ENCODE measurements at regions not wholly inside any gene's neighbourhood (a gene's known extent, or its start where the extent isn't known, plus 50 kb on each side); places are given as distances from the start of the nearest gene placed in this dataset.

DNA sequence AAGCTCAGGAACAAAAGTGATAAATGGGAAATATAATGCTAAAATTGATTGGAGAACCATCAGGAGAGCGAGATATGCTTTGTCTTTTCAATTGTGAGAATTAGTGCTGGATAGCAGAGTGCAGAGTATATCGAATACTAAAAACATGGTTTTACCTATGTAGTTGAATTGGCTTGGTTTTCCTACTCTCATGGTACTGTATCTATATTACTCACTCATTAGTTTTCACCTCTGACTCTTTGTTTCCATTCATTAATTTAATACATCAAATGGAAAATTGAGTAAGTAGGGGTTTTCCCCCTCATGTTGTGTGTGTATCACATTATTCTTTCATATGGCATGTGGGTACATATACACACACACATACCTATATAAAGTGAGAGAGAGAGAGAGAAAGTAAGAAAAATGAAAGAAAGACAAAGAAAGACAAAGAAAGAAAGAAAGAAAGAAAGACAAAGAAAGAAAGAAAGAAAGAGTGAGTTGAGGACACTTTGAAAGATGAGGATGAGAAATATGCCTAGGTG, 1574.5 kb downstream of the MRPL39 start:
- 0% methylated on average over 1 of the region's 2 CpGs for WGBS (ENCODE audit: insufficient coverage)
- no peak overlapping the region for H3K4me3 Mint-ChIP-seq
- Histone ChIP-seq H3K27me3 (replicated peaks in 1 of 4; ENCODE audit: control extremely low read depth in 1 of 4, control insufficient read depth in 3 of 4, insufficient read depth in 4 of 4, low read length in 3 of 4) (no peaks in the 10 kb centered on the region), H3K4me2 (replicated peaks; ENCODE audit: low read depth, low read length, poor library complexity, severe bottlenecking) (no peak overlapping the region), H3K9ac (ENCODE audit: low read length) (no peak overlapping the region), H3K27ac (ENCODE audit: low read length in 2 of 2) (no peak overlapping the region), H3K79me2 (ENCODE audit: control insufficient read depth, insufficient read depth, low read length) (no peaks in the 10 kb centered on the region), H3K36me3 (replicated peaks in 1 of 2; ENCODE audit: control extremely low read depth in 1 of 2, control insufficient read depth in 1 of 2, extremely low read depth in 1 of 2, insufficient read depth in 2 of 2, low read length in 1 of 2) (no peaks in the 10 kb centered on the region), H3K9me3 (ENCODE audit: control extremely low read depth in 1 of 3, control insufficient read depth in 2 of 3, insufficient read depth in 1 of 3, low read length in 2 of 3) (peaks cover 0 to 20% (median 6%) of the 10 kb centered on the region in 3 donors), H2AFZ (ENCODE audit: insufficient read depth, low read depth, low read length, poor library complexity, severe bottlenecking) (no peak overlapping the region), H4K20me1 (ENCODE audit: control insufficient read depth, insufficient read depth, low read length, poor library complexity, severe bottlenecking) (no peaks in the 10 kb centered on the region), H3K4me1 (ENCODE audit: control insufficient read depth in 2 of 2, insufficient read depth in 2 of 2, low read length in 2 of 2) (no peaks in the 10 kb centered on the region), H3K4me3 (ENCODE audit: control extremely low read depth in 1 of 5, extremely low read depth in 1 of 5, insufficient read depth in 1 of 5, low read depth in 2 of 5, low read length in 4 of 5) (no peak overlapping the region)
- H3K27ac Mint-ChIP-seq = no peak overlapping the region
- no peak for DNase-seq
- ATAC-seq (ENCODE audit: low read depth) = no peak
- POLR2A ChIA-PET = no interaction called here
- intact Hi-C loops (cut with micrococcal nuclease) = no loop called here
- TF ChIP-seq, protein P1, sequence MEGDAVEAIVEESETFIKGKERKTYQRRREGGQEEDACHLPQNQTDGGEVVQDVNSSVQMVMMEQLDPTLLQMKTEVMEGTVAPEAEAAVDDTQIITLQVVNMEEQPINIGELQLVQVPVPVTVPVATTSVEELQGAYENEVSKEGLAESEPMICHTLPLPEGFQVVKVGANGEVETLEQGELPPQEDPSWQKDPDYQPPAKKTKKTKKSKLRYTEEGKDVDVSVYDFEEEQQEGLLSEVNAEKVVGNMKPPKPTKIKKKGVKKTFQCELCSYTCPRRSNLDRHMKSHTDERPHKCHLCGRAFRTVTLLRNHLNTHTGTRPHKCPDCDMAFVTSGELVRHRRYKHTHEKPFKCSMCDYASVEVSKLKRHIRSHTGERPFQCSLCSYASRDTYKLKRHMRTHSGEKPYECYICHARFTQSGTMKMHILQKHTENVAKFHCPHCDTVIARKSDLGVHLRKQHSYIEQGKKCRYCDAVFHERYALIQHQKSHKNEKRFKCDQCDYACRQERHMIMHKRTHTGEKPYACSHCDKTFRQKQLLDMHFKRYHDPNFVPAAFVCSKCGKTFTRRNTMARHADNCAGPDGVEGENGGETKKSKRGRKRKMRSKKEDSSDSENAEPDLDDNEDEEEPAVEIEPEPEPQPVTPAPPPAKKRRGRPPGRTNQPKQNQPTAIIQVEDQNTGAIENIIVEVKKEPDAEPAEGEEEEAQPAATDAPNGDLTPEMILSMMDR (IDR thresholded peaks at IDR 0.05) = no peak
- no peak for TF ChIP-seq EZH2 (IDR thresholded peaks at IDR 0.05; ENCODE audit: borderline replicate concordance, insufficient read depth, low read depth, low read length, poor library complexity, severe bottlenecking)
- peaks cover 3% of the 10 kb centered on the region for H3K9me3 Mint-ChIP-seq (ENCODE audit: insufficient read depth)
- CTCF ChIA-PET = no interaction called here
- H3K4me1 Mint-ChIP-seq = no peaks in the 10 kb centered on the region
- no peaks in the 10 kb centered on the region for H3K27me3 Mint-ChIP-seq

DNA sequence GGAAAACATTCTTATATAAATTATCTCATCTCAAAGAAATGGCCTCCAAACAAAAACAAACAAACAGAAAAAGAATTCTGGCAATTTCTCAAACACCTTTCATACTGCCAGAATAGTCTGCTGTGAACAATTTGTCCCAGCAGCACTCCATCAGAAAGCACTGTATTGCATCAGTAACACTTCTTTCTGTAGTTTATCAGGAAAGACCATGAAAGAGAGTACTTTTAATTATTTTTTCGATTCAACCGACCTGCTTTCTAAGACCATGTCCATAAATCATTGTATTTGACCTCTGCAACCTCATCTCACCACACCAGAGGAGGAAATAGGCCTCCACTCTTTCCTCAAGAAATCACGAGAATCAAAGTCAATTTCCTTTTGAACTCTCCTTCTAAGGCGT, 1579.9 kb downstream of the MRPL39 start:
- no peak for TF ChIP-seq EZH2 (IDR thresholded peaks at IDR 0.05; ENCODE audit: borderline replicate concordance, insufficient read depth, low read depth, low read length, poor library complexity, severe bottlenecking)
- TF ChIP-seq, protein P1 (IDR thresholded peaks at IDR 0.05) = no peak
- no peaks in the 10 kb centered on the region for H3K36me3 ChIP-seq (replicated peaks in 1 of 2; ENCODE audit: control extremely low read depth in 1 of 2, control insufficient read depth in 1 of 2, extremely low read depth in 1 of 2, insufficient read depth in 2 of 2, low read length in 1 of 2)
- no peaks in the 10 kb centered on the region for H3K4me1 Mint-ChIP-seq
- H3K27me3 Mint-ChIP-seq = no peaks in the 10 kb centered on the region
- no peak overlapping the region for H3K4me3 Mint-ChIP-seq
- intact Hi-C loops (cut with micrococcal nuclease) = no loop called here
- DNase-seq (no peak), ATAC-seq (ENCODE audit: low read depth) (no peak)
- 58% methylated on average over 4 of the region's 4 CpGs for WGBS (ENCODE audit: insufficient coverage)
- H4K20me1 ChIP-seq (ENCODE audit: control insufficient read depth, insufficient read depth, low read length, poor library complexity, severe bottlenecking) = no peaks in the 10 kb centered on the region
- H3K9ac ChIP-seq (ENCODE audit: low read length) = no peak overlapping the region
- POLR2A ChIA-PET = no interaction called here
- no peak overlapping the region for H3K27ac ChIP-seq (ENCODE audit: low read length in 2 of 2)
- no peaks in the 10 kb centered on the region for H3K79me2 ChIP-seq (ENCODE audit: control insufficient read depth, insufficient read depth, low read length)
- H3K4me2 ChIP-seq (replicated peaks; ENCODE audit: low read depth, low read length, poor library complexity, severe bottlenecking) = no peak overlapping the region
- H3K9me3 ChIP-seq (ENCODE audit: control extremely low read depth in 1 of 3, control insufficient read depth in 2 of 3, insufficient read depth in 1 of 3, low read length in 2 of 3) = no peaks in the 10 kb centered on the region
- no peaks in the 10 kb centered on the region for H3K27me3 ChIP-seq (replicated peaks in 1 of 4; ENCODE audit: control extremely low read depth in 1 of 4, control insufficient read depth in 3 of 4, insufficient read depth in 4 of 4, low read length in 3 of 4)
- no peak overlapping the region for H3K27ac Mint-ChIP-seq
- CTCF ChIA-PET = no interaction called here
- H3K9me3 Mint-ChIP-seq (ENCODE audit: insufficient read depth) = no peaks in the 10 kb centered on the region
- H3K4me3 ChIP-seq (ENCODE audit: control extremely low read depth in 1 of 5, extremely low read depth in 1 of 5, insufficient read depth in 1 of 5, low read depth in 2 of 5, low read length in 4 of 5) = no peak overlapping the region
- H3K4me1 ChIP-seq (ENCODE audit: control insufficient read depth in 2 of 2, insufficient read depth in 2 of 2, low read length in 2 of 2) = no peaks in the 10 kb centered on the region
- no peak overlapping the region for H2AFZ ChIP-seq (ENCODE audit: insufficient read depth, low read depth, low read length, poor library complexity, severe bottlenecking)

All from B cell (primary cell).